HG03342 (cell line): ENCODE measurements at regions not wholly inside any gene's neighbourhood (a gene's known extent, or its start where the extent isn't known, plus 50 kb on each side); places are given as distances from the start of the nearest gene placed in this dataset.

ENCODE experiments used
- ATAC-seq: cut with Tn5 transposase; IDR thresholded peaks from one replicate; pipeline ENCODE4 v1.9.1; 2021; ENCODE audit warnings: mild to moderate bottlenecking, moderate library complexity; ENCODE audit not compliant: unreplicated experiment

GRCh38 chr14:44154874-44155273, 352.2 kb downstream of the FSCB start:
- no peak for ATAC-seq

GRCh38 chr14:44154446-44154845, 352.6 kb downstream of the FSCB start:
- no peak for ATAC-seq

- ATAC-seq: no peak
Observed at GRCh38 chr14:44151130-44151820, 355.8 kb downstream of the FSCB start.

- no peak for ATAC-seq
Observed at GRCh38 chr14:44149597-44149996, 357.5 kb downstream of the FSCB start.

GRCh38 chr14:44142006-44142405, 365.1 kb downstream of the FSCB start:
- no peak for ATAC-seq

DNA sequence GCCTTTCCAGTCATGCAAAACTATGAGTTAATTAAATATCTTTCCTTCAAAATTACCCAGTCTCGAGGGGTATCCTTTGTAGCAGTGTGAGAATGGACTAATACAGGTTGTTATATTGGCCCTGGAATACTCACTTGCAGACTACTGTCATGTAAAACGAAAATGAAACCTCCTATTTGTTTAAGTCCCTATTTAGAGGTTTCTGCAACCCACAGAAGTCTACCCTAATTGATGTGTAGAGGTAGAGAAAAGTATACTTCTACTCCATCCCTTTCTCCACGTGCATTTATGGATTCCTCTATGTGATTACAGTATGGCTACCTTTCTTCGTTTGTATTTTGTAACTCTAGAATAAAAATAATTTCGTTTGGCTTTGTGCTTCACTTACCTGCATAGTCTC, 371.1 kb downstream of the FSCB start:
- no peak for ATAC-seq

GRCh38 chr14:44131861-44132260, 375.2 kb downstream of the FSCB start:
- no peak for ATAC-seq

- ATAC-seq: no peak
Observed at GRCh38 chr14:44113769-44114730, 393.0 kb downstream of the FSCB start.

GRCh38 chr14:44112774-44113460, 394.2 kb downstream of the FSCB start:
- no peak for ATAC-seq

GRCh38 chr14:44109036-44109435, 398.0 kb downstream of the FSCB start:
- ATAC-seq: no peak

DNA sequence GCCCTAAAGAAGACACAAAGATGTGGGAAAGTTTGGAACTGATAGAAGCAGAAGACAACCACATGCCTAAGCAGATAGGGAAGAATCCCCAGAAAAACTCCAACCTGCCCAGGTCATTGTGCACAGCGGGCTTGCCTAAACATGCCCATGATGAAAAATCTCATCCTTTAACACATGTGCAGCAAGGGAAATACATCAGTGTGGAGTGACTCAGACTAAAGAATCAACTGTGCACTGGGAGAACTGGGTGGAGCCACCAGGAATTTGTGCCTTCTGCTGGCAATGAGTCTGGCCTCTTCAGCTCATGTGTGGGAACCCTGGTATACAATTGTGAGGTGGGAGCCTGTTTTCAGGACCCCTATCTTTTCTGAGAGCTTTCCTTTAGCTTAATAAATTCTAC, 398.5 kb downstream of the FSCB start:
- no peak for ATAC-seq

GRCh38 chr14:44107156-44107555, 399.9 kb downstream of the FSCB start:
- no peak for ATAC-seq

GRCh38 chr14:44099743-44100488, 407.2 kb downstream of the FSCB start:
- no peak for ATAC-seq

DNA sequence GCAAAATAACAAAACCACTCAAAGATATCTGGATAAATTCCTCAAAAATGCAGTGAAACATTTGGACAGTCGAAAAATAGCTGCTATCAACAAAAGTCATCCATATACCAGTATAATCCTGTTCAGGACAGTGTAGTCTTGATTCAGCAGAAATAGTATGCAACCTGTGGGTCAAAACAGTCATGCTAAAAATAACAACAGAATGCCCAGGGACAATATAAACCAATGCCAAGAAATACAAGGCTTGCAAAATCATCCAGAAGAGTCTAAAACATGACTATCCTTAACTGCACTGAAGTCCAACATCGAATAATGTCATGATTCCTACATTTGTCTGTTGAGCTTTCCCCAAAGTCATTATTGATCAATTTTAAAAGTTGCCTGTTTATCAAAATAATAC, 425.9 kb downstream of the FSCB start:
- ATAC-seq: no peak

DNA sequence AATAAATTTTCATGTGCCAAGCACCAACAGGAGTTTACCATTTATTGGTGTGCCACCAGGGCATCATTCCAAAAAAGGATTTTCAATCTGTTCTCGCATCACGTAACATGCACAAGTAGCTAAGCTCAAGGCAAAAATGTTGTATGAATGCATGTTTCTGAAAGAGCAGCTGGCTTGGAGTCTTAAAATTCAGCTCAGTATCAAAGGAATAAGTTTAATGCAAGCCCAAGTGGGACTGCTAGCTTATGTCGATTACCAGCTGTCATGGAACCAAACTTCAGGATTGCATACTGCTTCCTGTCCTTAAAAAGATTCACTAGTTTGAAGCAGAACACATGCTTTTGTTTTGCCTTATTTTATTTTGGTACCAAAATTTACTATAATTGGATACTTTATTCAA, 437.0 kb downstream of the FSCB start:
- ATAC-seq: no peak

DNA sequence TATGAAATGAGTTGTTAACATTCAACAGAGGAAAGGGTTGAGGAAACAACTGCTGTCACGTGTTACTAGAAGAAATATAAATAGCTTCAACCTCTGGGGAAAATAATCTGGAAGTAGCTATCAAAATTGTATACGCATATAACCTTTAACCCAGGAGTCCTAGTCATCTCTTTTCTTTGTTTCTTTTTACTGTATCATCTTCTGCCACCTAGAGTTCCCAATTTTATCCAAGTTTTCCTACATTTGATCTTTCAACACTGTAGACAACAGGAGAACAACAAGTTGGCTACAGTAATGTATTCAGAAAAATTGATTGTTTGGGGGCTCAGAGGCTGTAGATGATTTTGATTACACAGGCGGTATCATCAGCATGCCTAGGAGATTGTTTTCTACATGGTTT, 453.7 kb downstream of the FSCB start:
- no peak for ATAC-seq

- ATAC-seq: no peak
Observed at GRCh38 chr14:44041700-44042099, 465.4 kb downstream of the FSCB start.

DNA sequence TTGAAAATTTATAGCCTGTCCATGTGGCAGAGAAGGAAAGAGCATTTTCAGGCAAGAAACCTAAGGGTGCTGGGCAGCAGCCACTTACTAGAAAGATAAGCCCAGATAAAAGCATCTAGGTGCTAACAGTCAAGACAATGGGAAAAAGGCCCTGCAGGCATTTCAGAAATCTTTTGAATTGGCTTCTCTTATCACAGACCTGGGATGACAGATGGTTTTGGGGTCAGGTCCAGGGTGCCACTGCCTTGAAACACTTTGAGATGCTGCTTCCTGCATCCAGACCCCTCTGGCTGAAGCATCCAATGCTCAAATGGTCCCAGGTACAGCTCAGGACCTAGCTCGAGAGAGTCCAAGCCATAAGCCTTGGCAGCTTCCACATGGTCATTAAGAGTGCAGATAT, 466.5 kb downstream of the FSCB start:
- ATAC-seq: no peak

DNA sequence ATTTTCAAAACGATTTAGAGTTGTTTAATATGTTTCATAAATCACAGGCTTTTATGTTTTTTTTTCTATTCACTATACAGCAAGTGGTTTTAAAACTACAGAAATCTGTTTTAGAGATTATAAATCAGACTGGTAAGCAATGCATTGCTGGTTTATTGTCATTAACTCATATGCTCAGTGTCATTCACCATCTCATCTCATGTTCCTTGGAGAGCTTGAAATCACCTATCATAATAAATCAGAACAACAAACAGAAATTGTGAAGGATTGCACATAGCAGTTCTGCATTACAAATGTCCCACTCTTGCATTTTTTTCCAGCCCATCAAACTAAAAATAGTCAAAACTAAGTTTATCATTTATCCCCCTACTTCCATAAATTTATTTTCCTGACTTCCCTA, 470.8 kb downstream of the FSCB start:
- ATAC-seq: no peak

DNA sequence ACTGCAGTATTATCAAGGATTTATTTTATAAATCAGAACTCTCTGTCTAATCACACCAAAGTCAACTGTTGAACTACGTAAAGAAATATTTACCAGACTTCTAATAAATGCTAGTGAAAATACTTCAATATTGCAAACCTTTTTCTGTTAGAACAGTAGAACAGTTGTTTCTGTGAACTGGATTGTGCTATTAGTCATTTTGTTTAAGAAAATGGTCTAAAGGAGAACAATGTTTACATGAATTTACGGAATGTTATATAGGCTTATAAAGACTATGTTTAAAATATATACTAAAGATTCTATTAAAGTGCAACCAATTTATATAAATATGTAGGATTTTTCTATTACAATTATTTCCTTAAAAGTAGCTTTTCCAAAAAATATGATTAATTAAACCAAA, 471.4 kb downstream of the FSCB start:
- no peak for ATAC-seq

DNA sequence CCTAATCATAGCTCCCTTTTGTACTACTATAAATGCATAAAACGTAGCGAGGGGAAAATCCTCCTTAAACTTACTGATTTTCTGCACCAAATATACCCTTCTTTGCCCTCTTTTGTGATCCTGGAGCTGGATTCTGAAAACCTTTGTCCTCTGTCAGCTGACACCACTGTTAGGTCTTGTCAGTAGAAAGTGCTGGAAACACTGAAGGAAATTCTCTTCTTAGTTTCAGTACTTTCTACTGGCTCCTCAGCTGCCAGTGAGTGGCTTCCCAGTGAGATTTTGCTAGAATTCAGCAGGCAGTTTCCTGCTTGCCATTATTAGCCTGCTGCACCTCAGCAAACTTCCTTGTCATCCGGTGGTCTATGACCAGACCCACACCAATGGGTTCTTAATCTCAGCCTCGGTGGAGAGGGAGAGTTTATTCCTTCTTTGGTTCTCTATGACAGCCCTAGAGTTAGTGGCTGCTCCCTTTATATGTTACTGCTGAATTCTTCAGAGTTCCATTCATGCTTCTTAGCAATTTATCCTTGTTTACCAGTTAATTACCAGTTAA, 476.2 kb downstream of the FSCB start:
- no peak for ATAC-seq
